Ishikawa (cell line): ENCODE measurements at regions not wholly inside any gene's neighbourhood (a gene's known extent, or its start where the extent isn't known, plus 50 kb on each side); places are given as distances from the start of the nearest gene placed in this dataset.

Experiments used
- EP300 ChIP-seq: IDR thresholded peaks from 2 replicates; pipeline ENCODE4 v1.6.1; 2012; ENCODE audit warnings: borderline replicate concordance
- NFIC ChIP-seq: IDR thresholded peaks from 2 replicates; pipeline ENCODE4 v1.6.1; 2012

- TF ChIP-seq EP300 (no peak), NFIC (no peak)
Measured at GRCh38 chr20:24825591-24825990, 123.5 kb upstream of the CST7 start.
